Mucosa of descending colon (tissue), 3 donors: ENCODE measurements at regions not wholly inside any gene's neighbourhood (a gene's known extent, or its start where the extent isn't known, plus 50 kb on each side); places are given as distances from the start of the nearest gene placed in this dataset.

Source experiments
- ATAC-seq: fragments of 200-7000 bp; cut with Tn5 transposase; one replicate; pipeline ENCODE4 v1.9.1; 2020; ENCODE audit warnings: mild to moderate bottlenecking, moderate library complexity
- DNase-seq, 3 donors: peaks; one replicate each; pipeline ENCODE4 v3.0.0-alpha.2; 2020
- H3K36me3 ChIP-seq: fragments of 200-600 bp; one replicate; pipeline ENCODE4 v1.8.0; 2021; ENCODE audit warnings: low read depth, mild to moderate bottlenecking
- H3K4me1 ChIP-seq: fragments of 200-600 bp; one replicate; pipeline ENCODE4 v1.8.0; 2021; ENCODE audit warnings: low read depth, mild to moderate bottlenecking
- H3K4me3 ChIP-seq: fragments of 200-600 bp; one replicate; pipeline ENCODE4 v1.8.0; 2021; ENCODE audit warnings: mild to moderate bottlenecking
- H3K9me3 ChIP-seq: fragments of 200-600 bp; one replicate; pipeline ENCODE4 v1.8.0; 2021; ENCODE audit warnings: mild to moderate bottlenecking
- CTCF ChIP-seq: fragments of 200-600 bp; IDR thresholded peaks from one replicate; pipeline ENCODE4 v1.8.0; 2022; ENCODE audit warnings: antibody characterized with exemption, mild to moderate bottlenecking
- intact Hi-C, 2 donors: fragments of 100-400 bp; cut with DNase I in 1 of 2; cut with micrococcal nuclease in 1 of 2; formaldehyde crosslinking; loops; one replicate each; pipeline versions ENCODE4 v1.11.0 to v1.11.1; 2022; cut with DNase I, micrococcal nuclease
- donor health status: DM: no; HTN: no; CAD: no; lungs with moderate emphysema.
- donor health status: DM: no; HTN: no; CAD: no.
- donor health status: DM: no; HTN: yes; CAD: no.

- Histone ChIP-seq H3K4me3 (no peak overlapping the region), H3K9me3 (no peaks in the 10 kb centered on the region), H3K4me1 (no peaks in the 10 kb centered on the region), H3K36me3 (no peaks in the 10 kb centered on the region)
- intact Hi-C loops, result no loop called here
- TF ChIP-seq CTCF, result no peak
- DNase-seq, result no peak
- ATAC-seq, result no peak
Observed at GRCh38 chr21:32189688-32190483, 89.0 kb downstream of the MIS18A start.

- ATAC-seq (no peak), DNase-seq (no peak)
- intact Hi-C loops, result no loop called here
Observed at GRCh38 chr21:32186804-32187203, 92.0 kb downstream of the MIS18A start.

GRCh38 chr21:32185726-32186125 is 93.1 kb downstream of the MIS18A start:
- intact Hi-C loops, result no loop called here
- no peaks in the 10 kb centered on the region for H3K4me1 ChIP-seq
- H3K4me3 ChIP-seq, result no peak overlapping the region
- no peak for TF ChIP-seq CTCF
- DNase-seq (no peak), ATAC-seq (no peak)
- no peaks in the 10 kb centered on the region for H3K9me3 ChIP-seq
- H3K36me3 ChIP-seq, result no peaks in the 10 kb centered on the region

More at GRCh38 chr21:32186804-32187203, 92.0 kb downstream of the MIS18A start:
- Histone ChIP-seq H3K4me3 (no peak overlapping the region), H3K4me1 (no peaks in the 10 kb centered on the region), H3K36me3 (no peaks in the 10 kb centered on the region), H3K9me3 (no peaks in the 10 kb centered on the region)
- TF ChIP-seq CTCF, result no peak

GRCh38 chr21:32185103-32185502 is 93.7 kb downstream of the MIS18A start:
- no peaks in the 10 kb centered on the region for H3K36me3 ChIP-seq
- ATAC-seq (no peak), DNase-seq (no peak)
- H3K9me3 ChIP-seq, result no peaks in the 10 kb centered on the region
- H3K4me3 ChIP-seq, result no peak overlapping the region
- intact Hi-C loops, result no loop called here
- no peak for TF ChIP-seq CTCF
- no peaks in the 10 kb centered on the region for H3K4me1 ChIP-seq

GRCh38 chr21:32184485-32184884 is 94.4 kb downstream of the MIS18A start:
- no peak overlapping the region for H3K4me3 ChIP-seq
- ATAC-seq (no peak), DNase-seq (no peak)
- H3K9me3 ChIP-seq, result no peaks in the 10 kb centered on the region
- no peaks in the 10 kb centered on the region for H3K4me1 ChIP-seq
- intact Hi-C loops, result no loop called here
- H3K36me3 ChIP-seq, result no peaks in the 10 kb centered on the region
- TF ChIP-seq CTCF, result no peak
